ENCODE measurements at regions not wholly inside any gene's neighbourhood (a gene's known extent, or its start where the extent isn't known, plus 50 kb on each side); places are given as distances from the start of the nearest gene placed in this dataset.
A peak's percentile ranks its signal among the peaks of the same experiment; 100 is the strongest.

DNA sequence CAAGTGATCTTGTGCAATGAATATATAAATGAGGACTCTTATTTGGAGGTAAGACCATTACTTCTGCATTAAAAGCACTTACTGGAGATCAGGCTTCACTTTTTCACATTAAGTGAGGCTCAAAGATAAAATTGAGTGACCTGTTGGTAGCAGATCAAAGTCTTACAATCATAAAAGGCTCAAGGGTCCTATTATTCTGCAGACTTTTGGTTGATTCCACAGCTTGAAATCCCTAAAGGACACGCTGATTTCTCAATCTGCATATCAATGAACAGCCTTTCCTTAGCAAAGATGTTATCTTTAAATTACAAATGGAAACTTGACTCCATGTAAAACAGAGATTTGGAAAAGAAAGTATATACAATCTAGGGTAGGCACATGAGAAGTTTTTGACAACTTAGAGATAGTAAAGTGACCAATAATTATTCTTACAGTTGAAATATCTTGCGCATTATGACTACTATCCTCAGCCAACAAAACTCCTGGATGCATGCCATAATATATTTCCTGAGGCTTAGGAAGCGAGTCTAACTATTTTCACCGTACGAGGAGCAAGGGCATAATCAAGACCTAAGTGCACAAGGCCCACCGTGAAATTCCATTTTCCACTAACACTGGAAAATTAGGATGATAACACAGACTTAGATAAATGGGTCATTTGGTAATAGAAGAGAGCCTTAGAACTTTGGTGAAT, 640.7 kb downstream of the LIG4 start:
- DNase-seq (ENCODE audit: low read depth, low spot score), result no peak

DNA sequence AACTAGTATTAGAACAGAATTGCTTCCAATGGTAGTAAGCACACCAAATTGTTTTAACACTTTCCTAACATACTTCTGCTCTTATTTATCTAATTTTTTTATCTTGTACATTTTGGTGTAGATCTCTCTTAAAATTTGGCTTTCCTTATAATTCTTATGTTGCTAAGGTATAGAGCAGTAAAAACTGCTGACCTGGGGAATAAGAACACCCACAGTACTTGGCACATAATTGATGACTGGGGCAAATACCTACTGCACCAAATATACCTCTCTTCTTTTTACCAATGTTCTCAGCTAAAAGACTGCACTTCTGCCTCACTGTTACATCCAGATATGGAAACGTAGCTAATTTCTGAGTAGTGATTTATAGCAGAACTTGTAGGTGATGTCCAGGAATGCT, 642.2 kb downstream of the LIG4 start:
- DNase-seq (ENCODE audit: low read depth, low spot score), result no peak

DNA sequence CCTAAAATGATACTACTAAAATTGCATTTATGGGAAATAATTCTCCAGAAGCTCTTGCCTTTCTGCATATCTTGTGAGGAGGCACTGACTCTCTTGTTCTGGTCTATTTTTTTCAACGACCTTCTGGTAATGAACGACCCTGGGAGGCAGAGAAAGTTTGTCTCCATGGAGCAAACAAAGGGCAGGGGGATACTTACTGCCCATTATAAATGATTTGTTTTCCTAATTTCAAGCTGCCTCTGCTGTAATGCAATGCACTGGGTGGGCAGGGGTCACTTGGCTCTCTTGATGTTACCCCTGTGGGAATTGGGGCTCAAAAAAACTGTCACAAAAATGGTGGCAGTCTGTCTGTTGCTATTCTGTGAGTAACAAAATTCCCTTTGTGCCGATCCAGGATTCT, 643.2 kb downstream of the LIG4 start:
- DNase-seq (ENCODE audit: low read depth, low spot score), result no peak

DNA sequence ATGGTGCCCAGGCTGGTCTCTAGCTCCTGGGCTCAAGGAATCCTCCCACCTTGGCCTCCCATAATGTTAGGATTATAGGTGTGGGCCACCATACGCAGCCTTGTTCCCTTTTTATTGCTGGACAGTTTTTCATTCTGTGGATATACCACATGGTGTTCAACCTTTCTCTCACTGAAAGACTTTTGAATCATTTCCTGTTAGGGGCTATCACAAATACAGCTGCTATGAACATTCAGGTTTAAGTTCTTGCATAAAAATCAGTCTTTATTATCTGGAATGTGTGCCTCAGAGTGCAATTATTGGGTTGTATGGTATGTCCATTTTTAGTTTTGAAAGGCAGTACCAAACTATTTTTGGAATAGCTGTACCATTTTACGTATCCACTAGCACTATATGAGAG, 647.2 kb downstream of the LIG4 start:
- DNase-seq (ENCODE audit: low read depth, low spot score), result no peak

DNA sequence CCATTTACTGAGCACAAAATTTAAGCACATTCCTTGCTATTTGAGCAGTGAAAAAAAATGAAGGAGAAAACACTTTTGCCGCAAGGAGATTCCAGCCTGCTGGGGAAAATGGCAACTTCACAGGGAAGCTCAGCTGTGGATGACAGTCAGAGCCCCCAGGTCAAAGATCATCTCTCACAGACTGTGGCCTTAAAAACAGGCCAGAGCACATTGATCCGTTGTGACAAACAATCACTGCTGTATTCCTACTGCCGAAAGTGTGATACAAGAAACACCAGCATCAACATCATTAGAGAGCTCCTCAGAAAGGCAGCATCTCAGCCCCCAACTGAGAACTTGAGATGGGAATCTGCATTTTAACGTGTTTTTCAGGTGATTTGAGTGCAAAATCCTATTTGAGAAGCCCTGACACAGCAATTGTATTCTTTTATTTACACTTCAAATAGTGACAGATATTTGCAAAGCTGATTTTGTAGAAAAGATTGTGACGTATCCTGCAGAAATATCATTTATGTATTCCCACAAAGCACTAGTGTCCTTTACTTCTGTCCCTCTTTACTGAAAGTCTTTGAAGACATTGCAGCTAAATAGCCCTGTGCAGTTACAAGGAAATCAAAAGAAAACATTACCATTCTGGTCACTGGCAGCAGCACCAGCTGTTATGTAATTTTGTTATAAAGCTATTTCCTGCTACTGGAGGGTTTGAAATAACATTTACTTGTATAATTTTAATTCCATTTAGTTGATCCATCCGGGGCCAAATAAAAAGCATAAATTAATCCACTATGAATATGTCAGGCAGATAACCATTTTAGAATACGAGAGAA, 652.0 kb downstream of the LIG4 start:
- DNase-seq (ENCODE audit: low read depth, low spot score), result no peak

DNA sequence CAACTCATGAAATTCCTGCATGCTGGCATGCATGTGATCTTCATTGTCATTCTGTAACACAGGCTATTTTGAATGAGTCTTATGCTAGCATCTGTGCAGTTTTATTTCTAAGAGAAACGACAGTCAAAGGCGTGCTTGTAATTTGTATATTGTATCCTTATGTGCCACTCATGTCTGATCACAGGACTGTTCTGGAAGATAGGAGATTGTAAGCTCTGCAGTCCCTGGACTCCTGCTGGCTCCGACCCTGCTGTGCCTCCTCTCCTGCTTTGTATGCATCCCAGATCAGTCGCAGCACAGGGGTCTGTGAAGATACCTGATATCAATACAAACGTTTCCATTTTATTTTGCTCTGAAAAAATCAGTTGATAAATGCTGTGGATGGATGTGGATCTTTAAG, 653.1 kb downstream of the LIG4 start:
- no peak for DNase-seq (ENCODE audit: low read depth, low spot score)

DNA sequence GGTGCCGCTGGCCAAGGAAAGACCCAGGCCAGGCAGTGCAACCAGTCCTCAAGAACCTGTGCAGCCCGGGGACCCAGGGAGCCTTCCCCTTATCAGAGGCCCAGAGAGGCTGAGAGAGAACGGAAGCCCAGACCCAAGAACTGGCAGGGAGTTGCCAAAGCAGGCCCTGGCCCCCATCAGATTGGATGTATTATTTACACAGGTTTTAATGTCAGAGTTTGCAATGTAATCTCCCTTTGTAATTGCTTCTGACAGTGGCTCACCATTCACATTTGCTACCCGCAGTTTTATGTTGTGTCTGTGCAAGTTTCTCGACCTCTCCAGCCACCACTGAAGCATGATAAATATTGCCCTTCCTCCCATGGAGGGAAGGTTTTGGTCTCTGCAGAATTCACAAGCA, 660.9 kb downstream of the LIG4 start:
- no peak for DNase-seq (ENCODE audit: low read depth, low spot score)

DNA sequence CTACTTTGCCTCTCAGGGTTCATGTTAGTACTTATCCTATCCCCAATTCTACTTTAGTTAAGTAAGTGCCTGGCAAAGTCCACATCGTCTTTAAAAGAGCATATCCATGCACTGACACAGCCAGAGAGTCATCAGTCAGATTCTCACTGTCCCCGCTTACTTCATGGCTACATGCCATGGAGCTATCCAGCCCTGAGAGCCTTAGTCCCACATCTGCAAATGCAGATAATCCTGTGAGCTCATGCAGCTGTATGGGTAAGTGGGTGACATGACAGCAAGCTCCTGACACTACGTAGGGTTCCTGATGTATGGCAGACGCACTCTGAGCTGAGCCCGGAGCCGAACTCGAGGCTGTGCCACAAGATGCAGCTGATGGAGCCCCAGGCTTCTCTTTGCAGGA, 661.5 kb downstream of the LIG4 start:
- DNase-seq (ENCODE audit: low read depth, low spot score), result no peak

DNA sequence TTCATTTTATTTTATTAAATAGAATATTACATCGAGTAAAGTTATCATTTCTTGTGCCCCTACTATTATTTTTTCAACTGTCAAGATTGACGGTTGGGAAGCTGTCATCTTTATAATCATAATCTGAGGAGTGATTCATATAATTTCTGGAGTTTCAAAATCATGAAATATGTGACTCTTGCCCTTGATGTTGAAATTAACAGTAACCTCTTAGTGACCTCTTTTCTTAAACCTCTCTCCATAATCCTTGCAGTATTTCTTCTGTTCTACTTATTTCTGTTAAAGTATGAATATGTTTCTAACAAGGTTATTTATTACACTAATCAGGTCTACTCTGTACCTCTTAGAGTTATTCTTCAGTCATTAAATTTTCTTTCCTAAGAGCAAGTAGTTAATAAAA, 663.8 kb downstream of the LIG4 start:
- no peak for DNase-seq (ENCODE audit: low read depth, low spot score)

DNA sequence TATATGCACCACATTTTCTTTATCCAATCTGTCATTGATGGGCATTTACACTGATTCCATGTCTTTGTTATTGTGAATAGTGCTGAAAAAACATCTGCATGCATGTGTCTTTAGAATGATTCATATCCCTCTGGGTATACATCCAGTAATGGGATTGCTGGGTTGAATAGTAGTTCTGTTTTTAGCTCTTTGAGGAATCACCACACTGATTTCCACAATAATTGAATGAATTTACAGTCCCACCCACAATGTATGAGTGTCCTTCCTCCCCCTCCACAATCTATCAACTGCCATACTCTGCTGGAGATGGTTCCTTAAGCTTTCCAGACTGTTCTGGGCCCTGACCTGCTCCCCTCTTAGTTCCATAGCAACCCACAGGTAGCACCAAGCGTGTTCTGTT, 667.0 kb downstream of the LIG4 start:
- no peak for DNase-seq (ENCODE audit: low read depth, low spot score)

DNA sequence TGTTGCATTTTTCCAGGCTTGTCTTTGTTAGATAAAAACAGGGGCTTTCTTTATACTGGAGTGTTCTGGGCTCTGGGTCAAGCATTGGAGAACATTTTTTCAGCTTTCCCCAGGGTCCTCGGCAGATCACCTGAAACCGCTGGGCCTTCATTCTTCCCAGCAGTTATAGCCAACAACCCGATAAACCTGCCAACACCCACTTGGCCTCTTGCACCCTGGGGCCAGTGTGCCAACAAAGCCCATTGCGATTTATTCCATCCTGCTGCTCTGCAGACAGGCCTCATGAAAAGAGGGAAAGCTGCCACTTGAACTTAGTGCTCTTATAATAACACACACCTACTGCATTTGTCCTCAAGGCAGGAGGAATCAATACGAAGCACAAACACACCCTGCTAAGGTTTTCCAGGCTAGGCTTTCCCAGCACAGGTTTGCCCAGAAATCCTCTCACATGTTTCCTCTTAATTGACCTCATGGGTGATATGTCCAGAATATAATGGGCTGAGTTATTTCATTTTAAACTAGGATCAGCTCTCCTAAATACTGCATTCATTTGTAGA, 669.3 kb downstream of the LIG4 start:
- DNase-seq (ENCODE audit: low read depth, low spot score), result no peak

DNA sequence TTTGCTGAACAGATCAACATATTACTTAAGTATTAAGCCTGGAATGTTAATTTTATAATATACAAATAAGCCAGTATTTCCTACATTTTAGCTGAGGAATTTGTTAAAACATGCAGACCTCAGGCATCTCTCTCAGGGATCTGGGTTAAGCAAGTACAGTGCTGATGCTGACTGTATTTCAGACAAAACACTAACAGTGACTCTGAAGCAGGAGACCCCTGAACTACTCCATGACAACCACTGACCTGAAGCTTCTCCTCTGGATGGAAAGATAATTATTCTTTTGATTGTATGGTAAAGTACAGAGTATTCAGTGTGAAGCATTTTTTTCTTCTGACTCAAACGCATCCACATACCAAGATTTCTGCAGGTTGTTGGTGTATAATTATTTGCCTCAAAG, 680.8 kb downstream of the LIG4 start:
- DNase-seq (ENCODE audit: low read depth, low spot score), result peak; percentile 53

DNA sequence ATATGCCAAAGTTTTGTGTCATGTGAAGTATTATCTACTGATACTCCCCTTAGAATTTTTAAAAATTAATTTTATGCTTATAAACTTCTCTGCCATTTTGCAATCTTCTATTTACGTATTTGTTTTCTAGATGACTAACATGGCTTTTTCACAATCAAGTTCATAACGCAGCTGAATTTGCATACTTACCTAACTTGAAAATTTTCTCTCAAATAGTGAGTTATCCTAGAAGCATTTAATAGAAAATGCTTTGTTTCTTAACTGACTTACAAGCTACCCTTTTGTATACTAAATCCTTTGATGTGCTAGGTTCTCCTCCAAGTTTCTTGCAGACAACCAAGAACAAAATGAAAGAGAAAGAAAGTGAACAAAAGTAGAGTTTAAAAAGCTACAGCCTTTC, 683.5 kb downstream of the LIG4 start:
- DNase-seq (ENCODE audit: low read depth, low spot score), result no peak

DNA sequence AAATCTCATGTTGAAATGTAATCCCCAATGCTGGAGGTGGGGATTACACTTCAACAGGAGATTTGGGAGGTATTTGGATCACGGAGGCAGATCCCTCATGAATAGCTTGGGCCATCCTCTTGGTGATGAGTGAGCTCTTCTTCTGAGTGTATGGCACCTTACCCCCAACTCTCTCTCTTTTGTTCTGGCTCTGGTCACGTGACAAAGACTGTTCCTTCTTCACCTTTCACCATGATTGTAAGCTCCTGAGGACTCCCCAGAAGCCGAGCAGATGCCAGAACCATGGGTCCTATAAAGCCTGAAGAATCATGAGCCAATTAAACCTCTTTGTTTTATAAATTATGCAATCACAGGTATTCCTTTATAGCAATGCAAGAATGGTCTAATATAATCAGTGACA, 684.2 kb downstream of the LIG4 start:
- DNase-seq (ENCODE audit: low read depth, low spot score), result no peak

DNA sequence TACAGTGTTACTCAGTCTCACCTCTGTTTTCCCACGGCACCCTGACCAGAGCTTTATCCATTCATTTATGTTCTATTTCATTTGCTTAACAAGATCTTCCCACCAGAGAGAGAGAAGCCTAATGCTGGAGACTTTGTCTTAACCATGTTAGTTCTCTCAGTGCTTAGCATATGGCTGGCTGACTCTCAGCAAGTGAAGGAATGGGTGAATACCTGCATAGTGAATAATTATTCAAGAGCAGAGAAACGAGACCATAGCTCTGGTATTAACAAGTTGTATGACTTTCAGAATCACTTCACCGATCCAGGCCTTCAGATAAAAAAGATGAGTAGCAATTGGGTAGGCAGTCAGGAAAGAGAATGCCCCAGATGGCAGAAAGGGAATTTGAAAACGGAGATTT, 686.3 kb downstream of the LIG4 start:
- no peak for DNase-seq (ENCODE audit: low read depth, low spot score)

DNA sequence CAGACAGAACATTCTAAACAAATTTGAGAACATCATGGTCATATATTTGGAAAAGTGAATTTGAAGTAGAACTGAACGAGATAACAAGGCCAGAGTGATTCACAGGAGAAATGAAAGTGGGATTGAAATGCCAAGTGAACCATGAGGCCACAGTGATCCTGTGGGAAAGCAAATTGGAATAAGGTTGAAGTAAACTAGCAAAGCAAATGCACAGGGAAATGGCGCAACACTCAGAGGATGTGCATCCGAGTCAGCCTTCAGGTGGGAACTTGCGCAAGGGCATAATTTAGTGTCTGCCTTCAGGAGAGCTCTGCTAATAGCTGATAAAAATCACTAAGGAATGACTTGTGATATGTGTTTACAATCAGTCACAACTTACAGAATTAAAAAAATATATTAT, 696.6 kb downstream of the LIG4 start:
- no peak for DNase-seq (ENCODE audit: low read depth, low spot score)

DNA sequence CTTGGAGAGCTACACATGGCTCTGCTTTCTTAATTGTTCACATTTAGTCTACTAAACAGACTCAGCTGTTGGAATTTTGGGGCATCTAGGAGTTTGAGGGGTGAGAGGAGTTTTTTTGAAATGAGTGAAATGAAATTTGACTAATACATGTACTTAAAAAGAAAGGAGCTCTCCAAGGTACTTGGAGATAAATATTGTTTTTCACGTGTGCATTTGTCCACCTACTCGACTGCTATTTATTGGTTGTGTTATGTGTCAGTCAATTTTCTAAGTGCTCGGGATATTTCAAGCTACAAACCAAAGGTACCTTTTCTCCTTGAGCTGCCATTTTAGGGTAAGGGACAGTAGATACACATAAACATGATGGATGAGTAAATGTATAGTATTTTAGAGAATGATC, 697.0 kb downstream of the LIG4 start:
- DNase-seq (ENCODE audit: low read depth, low spot score), result peak; percentile 42

DNA sequence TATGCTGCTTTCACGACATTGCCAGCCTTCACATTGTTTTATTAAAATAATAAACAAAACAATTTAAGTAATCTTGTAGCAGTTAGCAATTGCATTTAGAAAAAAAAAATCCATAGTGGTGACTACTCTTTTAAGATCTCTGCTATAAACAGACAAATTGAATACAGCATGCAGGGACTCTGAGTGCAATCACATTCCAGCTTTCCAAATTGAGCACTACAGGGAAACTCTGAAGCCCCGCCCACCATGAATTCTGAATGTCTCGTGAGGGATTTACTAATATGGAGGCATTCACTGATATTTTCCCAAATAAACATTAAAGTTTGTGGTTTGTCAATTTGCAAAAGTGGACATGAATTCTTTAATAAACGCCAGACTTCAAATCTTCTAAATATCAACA, 698.8 kb downstream of the LIG4 start:
- DNase-seq (ENCODE audit: low read depth, low spot score), result peak; percentile 2

DNA sequence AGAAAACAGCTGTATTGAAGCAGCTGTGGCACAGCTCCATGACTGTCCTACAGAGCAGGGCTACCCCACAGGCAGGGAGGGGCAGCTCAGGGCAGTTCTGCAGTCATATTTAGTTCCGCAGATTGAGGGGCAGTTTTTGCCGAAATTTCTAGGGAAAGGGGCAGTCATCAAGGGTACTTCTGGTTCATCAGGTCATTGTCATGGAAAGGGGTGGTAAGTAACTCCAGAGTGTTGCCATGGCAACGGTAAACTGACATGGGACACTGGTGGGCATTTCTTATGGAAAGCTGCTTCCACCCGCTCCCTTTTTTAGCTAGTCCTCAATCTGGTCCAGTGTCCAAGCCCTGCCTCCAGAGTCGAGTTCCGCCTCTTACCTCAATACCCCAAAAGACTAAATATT, 702.8 kb downstream of the LIG4 start:
- DNase-seq (ENCODE audit: low read depth, low spot score), result no peak

DNA sequence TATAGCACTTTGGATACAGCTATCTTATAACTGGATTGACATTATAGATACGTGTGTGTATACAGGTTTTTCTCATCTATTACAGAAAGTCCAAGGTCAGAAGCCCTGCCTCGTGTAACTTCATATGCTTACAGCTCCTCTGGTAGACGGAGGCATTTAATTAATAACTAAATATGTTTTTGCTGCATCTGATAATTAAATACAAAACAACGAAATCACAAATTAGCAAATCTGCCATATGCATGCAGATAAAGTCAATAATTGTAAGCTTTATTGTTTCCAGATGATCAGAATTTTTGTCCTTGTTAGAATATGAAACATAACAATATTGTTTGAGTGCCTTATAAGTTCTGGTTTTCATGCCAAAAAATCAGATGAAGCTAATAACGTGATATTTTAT, 717.7 kb downstream of the LIG4 start:
- DNase-seq (ENCODE audit: low read depth, low spot score), result no peak

DNA sequence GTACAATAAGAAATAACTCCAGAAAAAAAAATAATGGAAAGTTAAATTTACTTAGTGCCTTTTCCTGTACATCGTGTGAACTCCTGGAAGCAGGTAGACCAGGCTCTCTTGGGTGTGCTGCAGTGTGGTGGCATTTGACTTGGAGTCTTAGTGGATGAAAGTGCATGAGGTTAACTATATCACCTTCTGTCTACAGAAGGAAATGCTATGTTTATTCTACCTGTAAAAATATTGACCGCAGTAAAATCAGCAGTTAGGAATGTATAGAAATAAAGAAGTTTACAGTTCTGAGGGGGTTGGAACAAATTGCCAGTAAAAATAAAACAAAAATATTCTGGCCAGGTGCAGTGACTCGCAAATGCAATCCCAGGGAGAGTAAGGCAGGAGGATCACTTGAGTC, 722.1 kb downstream of the LIG4 start:
- DNase-seq (ENCODE audit: low read depth, low spot score), result no peak

DNA sequence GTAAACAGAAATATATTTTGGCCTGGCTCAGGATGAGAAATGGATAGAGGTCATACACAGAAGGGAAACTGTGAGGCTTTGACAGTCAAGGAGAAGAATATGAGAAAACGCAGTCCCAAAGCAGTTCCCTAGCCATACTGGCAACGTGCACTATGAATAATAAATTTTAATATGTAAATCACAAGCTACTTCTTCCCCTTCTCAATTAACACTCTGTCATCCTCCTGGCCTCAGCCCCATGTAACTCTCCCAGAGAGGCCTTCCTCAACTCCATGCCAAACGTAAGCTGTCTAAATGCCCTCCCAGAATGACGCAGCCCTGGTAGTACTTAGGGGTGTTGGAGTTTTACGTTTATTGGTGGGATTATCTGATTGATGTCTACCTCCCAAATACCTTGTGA, 732.6 kb downstream of the LIG4 start:
- no peak for DNase-seq (ENCODE audit: low read depth, low spot score)

DNA sequence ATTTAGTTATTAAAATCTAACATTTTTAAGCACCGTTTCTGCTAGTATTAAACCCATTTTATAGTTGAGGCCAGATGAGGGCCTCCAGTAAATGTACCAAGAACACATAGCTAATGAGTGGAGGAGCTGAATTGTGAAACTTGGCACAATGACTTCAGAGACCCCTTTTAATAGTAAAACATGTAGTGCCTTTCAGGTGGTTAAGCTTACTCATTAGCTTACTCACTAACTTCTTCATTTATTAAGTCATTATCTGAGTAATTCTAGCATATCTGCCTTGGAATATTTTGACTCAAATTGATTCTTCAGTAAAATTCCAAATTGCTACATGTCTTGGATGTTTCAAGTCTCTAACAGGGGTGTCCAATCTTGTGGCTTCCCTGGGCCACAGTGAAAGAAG, 735.2 kb downstream of the LIG4 start:
- DNase-seq (ENCODE audit: low read depth, low spot score), result no peak
